ENCODE measurements at regions not wholly inside any gene's neighbourhood (a gene's known extent, or its start where the extent isn't known, plus 50 kb on each side); places are given as distances from the start of the nearest gene placed in this dataset.

GRCh38 chr11:70796648-70797227, 398.4 kb downstream of the CTTN start:
- no peak for DNase-seq (ENCODE audit: low spot score)

- no peak for DNase-seq (ENCODE audit: low spot score)
Measured at GRCh38 chr11:70798296-70798695, 400.0 kb downstream of the CTTN start.

- DNase-seq (ENCODE audit: low spot score) = no peak
Measured at GRCh38 chr11:70799386-70799785, 401.1 kb downstream of the CTTN start.

GRCh38 chr11:70802185-70802584, 403.9 kb downstream of the CTTN start:
- no peak for DNase-seq (ENCODE audit: low spot score)

- no peak for DNase-seq (ENCODE audit: low spot score)
Measured at GRCh38 chr11:70804139-70804837, 406.0 kb downstream of the CTTN start.

- DNase-seq (ENCODE audit: low spot score) = no peak
Measured at GRCh38 chr11:70805243-70805642, 406.9 kb downstream of the CTTN start.

GRCh38 chr11:70805971-70806370, 407.6 kb downstream of the CTTN start:
- no peak for DNase-seq (ENCODE audit: low spot score)

- no peak for DNase-seq (ENCODE audit: low spot score)
Measured at GRCh38 chr11:70806461-70807194, 408.3 kb downstream of the CTTN start.

GRCh38 chr11:70807195-70807543, 408.8 kb downstream of the CTTN start:
- DNase-seq (ENCODE audit: low spot score) = no peak

GRCh38 chr11:70808686-70809375, 410.5 kb downstream of the CTTN start:
- no peak for DNase-seq (ENCODE audit: low spot score)

GRCh38 chr11:70810133-70810532, 411.8 kb downstream of the CTTN start:
- no peak for DNase-seq (ENCODE audit: low spot score)

- DNase-seq (ENCODE audit: low spot score) = no peak
Measured at GRCh38 chr11:70810681-70811080, 412.4 kb downstream of the CTTN start.

- DNase-seq (ENCODE audit: low spot score) = no peak
Measured at GRCh38 chr11:70811483-70811882, 413.2 kb downstream of the CTTN start.

- no peak for DNase-seq (ENCODE audit: low spot score)
Measured at GRCh38 chr11:70811915-70812314, 413.6 kb downstream of the CTTN start.

- DNase-seq (ENCODE audit: low spot score) = no peak
Measured at GRCh38 chr11:70812472-70812871, 414.1 kb downstream of the CTTN start.

- no peak for DNase-seq (ENCODE audit: low spot score)
Measured at GRCh38 chr11:70813651-70814050, 415.3 kb downstream of the CTTN start.

GRCh38 chr11:70815485-70815832, 417.1 kb downstream of the CTTN start:
- DNase-seq (ENCODE audit: low spot score) = no peak

GRCh38 chr11:70816156-70816678, 417.9 kb downstream of the CTTN start:
- no peak for DNase-seq (ENCODE audit: low spot score)

- DNase-seq (ENCODE audit: low spot score) = no peak
Measured at GRCh38 chr11:70818351-70818750, 420.0 kb downstream of the CTTN start.

GRCh38 chr11:70819022-70819421, 420.7 kb downstream of the CTTN start:
- DNase-seq (ENCODE audit: low spot score) = no peak

- DNase-seq (ENCODE audit: low spot score) = no peak
Measured at GRCh38 chr11:70820311-70820710, 422.0 kb downstream of the CTTN start.

GRCh38 chr11:70820712-70821111, 422.4 kb downstream of the CTTN start:
- DNase-seq (ENCODE audit: low spot score) = no peak

- no peak for DNase-seq (ENCODE audit: low spot score)
Measured at GRCh38 chr11:70823771-70824170, 425.4 kb downstream of the CTTN start.

All from HuH-7.5 (cell line).